Ramos (cell line): ENCODE measurements at regions not wholly inside any gene's neighbourhood (a gene's known extent, or its start where the extent isn't known, plus 50 kb on each side); places are given as distances from the start of the nearest gene placed in this dataset.
"Not testable (repeated sequence)": the region's sequence is repeated elsewhere in the genome, so short reads cannot be mapped to it uniquely, and the experiment has no call there.

ENCODE experiments used
- in situ Hi-C: fragments of 300-500 bp; cut with MboI; formaldehyde crosslinking; loops from one replicate; pipeline ENCODE4 v1.14.3; 2022; ENCODE audit warnings: low sequenced_read_pairs; ENCODE audit not compliant: unreplicated experiment

DNA sequence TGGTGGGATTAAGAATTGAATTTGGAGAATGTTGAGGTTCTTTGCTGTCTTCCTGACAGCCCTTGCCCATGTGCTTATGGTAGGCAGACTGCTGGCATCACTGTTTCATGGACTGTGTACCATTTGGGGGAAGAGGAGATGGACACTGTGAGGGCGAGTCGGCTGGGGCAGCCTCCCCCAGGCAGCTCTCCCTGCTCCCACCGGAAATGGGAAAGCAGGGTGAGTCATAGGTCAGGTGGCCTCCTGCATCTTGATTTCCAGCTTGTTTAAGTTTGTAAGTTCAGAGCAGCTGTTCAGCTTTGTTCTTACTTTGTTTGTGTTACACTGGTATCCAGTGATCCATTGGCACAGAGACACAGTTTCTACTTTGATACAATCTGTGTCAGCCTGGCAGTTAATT, 87.2 kb upstream of the CNIH3 start:
- in situ Hi-C loops, result no loop called here

GRCh38 chr1:224529844-224530243, 86.3 kb upstream of the CNIH3 start:
- in situ Hi-C loops, result no loop called here

DNA sequence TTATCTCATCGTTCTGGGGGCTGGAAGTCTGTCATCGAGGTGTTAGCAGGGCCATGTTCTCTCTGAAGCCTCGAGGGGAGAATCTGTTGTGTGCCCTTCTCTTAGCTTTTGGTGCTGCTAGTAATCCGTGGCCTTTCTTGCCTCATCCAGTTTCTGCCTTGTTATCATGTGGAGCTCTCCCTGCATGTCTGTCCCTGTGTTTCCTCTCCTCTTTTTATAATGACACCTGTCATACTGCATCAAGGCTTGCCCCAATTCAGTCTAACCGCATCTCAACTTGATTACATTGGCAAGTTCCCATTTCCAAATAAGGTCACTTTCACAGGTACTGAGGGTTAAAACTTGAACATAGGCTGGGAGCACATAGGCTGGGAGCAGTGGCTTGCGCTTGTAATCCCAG, 82.6 kb upstream of the CNIH3 start:
- in situ Hi-C loops, result no loop called here

DNA sequence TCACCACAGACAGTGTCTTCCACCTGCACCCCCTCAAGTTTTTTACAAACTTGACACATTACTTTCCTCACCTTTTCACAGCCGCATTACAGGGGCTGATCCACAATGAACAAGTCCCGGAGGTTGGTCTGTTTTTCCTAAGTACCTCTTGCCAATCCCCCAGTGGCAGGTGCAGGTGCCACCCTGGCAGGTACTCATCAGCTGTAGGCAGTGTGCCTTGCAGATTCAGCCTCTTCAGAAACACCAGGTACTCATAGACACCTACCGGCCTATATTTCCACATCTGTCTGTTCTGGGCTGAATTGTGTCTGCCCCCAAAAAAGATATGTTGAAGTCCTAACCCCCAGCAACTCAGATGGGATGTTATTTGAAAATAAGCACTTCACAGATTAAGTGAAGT, 81.4 kb upstream of the CNIH3 start:
- in situ Hi-C loops, result no loop called here

GRCh38 chr1:224535641-224536040, 80.5 kb upstream of the CNIH3 start:
- in situ Hi-C loops, result no loop called here

DNA sequence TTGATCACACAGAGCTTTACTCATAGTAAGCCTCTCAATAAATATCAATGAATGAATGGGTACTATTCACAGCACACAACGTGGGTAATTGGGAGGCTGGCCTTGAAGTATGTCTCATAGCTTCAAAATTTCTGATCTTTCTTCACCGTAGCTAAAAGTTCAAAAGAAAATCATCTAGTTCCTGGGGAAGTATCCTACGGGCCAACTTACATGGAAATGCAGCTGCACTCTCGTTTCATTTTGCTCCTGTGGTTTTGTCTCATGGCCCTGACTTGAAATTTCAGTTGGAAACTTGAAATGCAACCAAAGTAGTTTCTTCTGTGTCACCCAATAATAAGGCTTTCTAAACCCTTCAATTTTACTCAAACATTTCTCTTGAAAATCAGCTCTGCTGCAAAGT, 76.1 kb upstream of the CNIH3 start:
- in situ Hi-C loops, result no loop called here

- in situ Hi-C loops, result no loop called here
These were observed 75.6 kb upstream of the CNIH3 start for GRCh38 chr1:224540535-224540934.

GRCh38 chr1:224541072-224541790, 74.9 kb upstream of the CNIH3 start:
- in situ Hi-C loops, result no loop called here

DNA sequence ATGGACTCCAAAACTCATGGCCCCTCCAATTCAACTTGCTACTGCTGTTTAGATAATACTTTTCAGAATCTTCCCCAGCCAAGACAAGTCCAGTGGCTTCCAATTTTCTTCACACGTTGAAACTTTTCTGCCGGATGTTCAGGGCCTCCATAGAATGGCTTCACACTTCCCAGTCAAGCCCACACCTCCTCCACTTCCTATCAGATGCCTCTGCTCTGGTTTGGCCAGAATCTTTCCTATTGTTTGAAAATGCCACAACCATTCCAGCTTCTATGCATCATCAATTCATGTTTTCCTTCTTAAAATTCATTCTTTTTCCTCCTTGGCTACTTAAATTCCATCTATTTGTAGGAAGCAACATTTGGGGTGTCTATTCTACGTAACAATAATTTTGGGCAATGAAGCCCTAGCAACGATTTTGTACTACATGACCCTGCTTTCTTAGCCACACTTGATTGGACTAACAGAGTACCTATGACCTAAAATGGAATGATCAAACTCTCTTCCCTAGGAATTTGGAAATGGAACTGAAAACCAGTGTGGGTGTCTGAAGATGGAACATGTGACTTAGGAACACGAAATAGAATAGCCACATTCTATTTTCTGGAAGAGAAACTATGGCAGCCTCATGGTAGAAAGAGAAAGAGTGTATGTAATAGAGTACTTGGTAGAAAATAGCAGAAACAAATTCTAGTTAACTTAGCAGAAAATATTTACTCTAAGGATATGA, 74.1 kb upstream of the CNIH3 start:
- in situ Hi-C loops, result no loop called here

GRCh38 chr1:224542783-224543440, 73.2 kb upstream of the CNIH3 start:
- in situ Hi-C loops, result no loop called here

GRCh38 chr1:224543453-224543852, 72.7 kb upstream of the CNIH3 start:
- in situ Hi-C loops, result no loop called here

DNA sequence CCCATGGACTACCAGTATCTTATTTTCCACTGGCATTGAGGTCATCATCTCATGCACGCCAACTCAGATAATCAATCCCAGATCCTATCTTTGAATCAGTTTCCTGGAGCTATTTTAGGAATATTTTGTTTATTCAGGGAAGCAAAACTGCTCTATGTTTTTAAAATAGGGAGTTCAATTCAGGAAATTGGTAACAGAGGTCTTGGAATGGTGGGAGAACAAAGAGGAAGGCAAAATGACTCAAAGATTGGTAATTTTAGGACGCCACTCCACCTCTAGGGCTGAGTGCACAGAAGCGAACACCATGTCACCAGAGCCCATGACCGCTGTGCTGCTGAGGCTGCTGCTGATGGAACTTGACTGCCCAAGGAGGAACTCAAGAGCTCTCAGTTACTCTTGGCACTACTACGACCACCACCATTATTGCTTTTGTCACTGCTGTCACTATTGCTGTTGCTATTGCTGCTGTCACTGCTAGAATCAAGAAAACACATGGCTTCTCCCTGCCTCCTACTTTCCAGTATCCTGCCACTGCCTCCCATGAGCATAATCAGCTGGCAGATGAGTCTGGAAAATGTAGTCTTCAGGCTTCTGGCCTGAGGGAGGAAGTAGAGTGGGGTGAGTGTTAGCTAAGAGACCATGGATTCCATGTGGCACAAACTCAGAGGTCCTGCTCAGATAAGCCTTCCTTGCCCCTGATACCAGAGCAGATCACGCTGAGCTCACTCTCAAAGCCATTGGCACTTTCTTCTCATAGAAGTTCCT, 71.6 kb upstream of the CNIH3 start:
- in situ Hi-C loops, result no loop called here

- in situ Hi-C loops, result no loop called here
These were observed 70.5 kb upstream of the CNIH3 start for GRCh38 chr1:224545571-224545970.

DNA sequence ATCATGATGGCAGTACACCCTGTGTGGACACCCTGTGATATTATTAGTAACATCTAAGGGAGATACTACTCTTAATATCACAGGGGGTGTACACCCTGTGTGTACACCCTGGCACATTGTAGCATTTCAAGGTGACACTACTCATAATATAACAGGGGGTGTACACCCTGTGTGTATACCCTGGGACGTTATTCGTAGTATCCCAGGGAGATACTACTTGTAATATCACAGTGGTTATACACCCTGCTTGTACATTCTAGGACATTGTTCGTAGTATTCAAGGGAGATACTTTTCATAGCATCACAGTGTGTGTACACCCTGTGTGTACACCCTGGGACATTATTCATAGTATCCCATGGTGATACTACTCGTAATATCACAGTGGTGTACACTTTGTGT, 67.4 kb upstream of the CNIH3 start:
- in situ Hi-C loops, result no loop called here

DNA sequence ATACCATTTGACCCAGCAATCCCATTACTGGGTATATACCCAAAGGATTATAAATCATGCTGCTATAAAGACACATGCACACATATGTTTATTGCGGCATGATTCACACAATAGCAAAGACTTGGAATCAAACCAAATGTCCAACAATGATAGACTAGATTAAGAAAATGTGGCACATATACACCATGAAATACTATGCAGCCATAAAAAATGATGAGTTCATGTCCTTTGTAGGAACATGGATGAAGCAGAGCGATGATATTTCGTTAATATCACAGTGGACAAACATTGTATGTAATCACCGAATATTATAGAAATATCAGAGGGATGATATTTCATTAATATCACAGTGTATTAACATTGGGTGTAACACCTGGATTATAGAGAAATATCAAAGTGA, 64.9 kb upstream of the CNIH3 start:
- in situ Hi-C loops, result not testable (repeated sequence)

GRCh38 chr1:224554056-224554455, 62.1 kb upstream of the CNIH3 start:
- in situ Hi-C loops, result no loop called here

GRCh38 chr1:224554620-224555259, 61.4 kb upstream of the CNIH3 start:
- in situ Hi-C loops, result no loop called here

GRCh38 chr1:224558904-224559303, 57.2 kb upstream of the CNIH3 start:
- in situ Hi-C loops, result no loop called here

DNA sequence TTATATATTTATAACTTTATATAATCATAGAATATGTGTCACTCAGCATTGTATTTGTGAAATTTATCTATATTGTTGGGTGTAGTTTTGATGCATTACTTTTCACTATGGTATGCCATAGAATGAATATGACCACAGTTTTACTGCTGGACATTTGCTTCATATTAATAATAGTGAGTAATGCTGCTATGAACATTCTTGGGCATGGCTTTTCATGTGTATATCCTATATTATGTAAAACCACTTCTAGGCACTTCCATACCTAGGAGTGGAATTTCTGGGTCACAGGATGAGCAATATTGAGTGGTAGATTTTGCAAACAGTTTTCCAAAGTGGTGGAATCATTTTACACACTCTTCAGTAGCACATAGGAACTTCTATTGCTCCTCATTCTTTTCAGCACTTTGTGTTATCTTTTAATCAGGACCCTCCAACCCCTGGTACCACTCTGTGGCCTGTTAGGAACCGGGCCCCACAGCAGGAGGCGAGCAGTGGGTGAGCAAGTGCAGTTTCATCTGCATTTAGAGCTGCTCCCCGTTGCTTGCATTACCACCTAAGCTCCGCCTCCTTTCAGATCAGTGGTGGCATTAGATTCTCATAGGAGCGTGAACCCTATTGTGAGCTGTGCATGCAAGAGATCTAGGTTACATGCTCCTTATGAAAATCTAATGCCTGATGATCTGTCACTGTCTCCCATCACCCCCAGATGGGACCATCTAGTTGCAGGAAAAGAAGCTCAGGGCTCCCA, 56.0 kb upstream of the CNIH3 start:
- in situ Hi-C loops, result no loop called here

- in situ Hi-C loops, result not testable (repeated sequence)
These were observed 53.2 kb upstream of the CNIH3 start for GRCh38 chr1:224562881-224563280.
